ES-I3 (cell line): ENCODE measurements at regions not wholly inside any gene's neighbourhood (a gene's known extent, or its start where the extent isn't known, plus 50 kb on each side); places are given as distances from the start of the nearest gene placed in this dataset.

Experiments used
- H3K36me3 ChIP-seq: 2 replicates; pipeline ENCODE4 v1.6.1; 2013; ENCODE audit warnings: mild to moderate bottlenecking, low read length, control low read depth, moderate library complexity; ENCODE audit not compliant: insufficient read depth
- H3K4me1 ChIP-seq: 2 replicates; pipeline ENCODE4 v1.6.1; 2013; ENCODE audit warnings: mild to moderate bottlenecking, control low read depth, low read length; ENCODE audit not compliant: insufficient read depth
- H3K9ac ChIP-seq: 2 replicates; pipeline ENCODE4 v1.6.1; 2013; ENCODE audit warnings: low read depth, mild to moderate bottlenecking, low read length, moderate library complexity
- H3K9me3 ChIP-seq: 2 replicates; pipeline ENCODE4 v1.6.1; 2013; ENCODE audit warnings: mild to moderate bottlenecking, low read length, moderate library complexity; ENCODE audit not compliant: control insufficient read depth, insufficient read depth

DNA sequence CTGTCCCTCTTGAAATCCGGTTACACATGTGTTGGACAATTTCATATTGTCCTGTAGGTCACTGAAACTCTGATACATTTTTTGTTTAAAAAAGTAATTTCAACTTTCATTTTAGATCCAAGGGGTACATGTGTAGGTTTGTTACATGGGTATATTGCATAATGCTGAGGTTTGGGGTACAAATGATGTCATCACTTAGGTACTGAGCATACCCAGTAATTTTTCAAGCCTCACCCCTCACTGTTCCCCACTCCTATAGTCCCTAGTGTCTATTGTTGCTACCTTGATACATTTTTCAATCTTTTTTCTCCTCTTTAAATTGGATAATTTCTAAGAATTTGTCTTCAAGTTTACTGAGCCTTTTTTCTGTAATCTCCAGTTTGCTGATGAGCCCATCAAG lies 483.0 kb downstream of the DHX35 start:
- Histone ChIP-seq H3K9ac (no peak overlapping the region), H3K9me3 (no peaks in the 10 kb centered on the region), H3K4me1 (no peaks in the 10 kb centered on the region), H3K36me3 (no peaks in the 10 kb centered on the region)

GRCh38 chr20:39433466-39433865 lies 471.3 kb downstream of the DHX35 start:
- Histone ChIP-seq H3K4me1 (no peaks in the 10 kb centered on the region), H3K36me3 (no peaks in the 10 kb centered on the region), H3K9me3 (no peaks in the 10 kb centered on the region), H3K9ac (no peak overlapping the region)

GRCh38 chr20:39431091-39431880 lies 469.1 kb downstream of the DHX35 start:
- Histone ChIP-seq H3K9me3 (no peaks in the 10 kb centered on the region), H3K9ac (no peak overlapping the region), H3K36me3 (no peaks in the 10 kb centered on the region), H3K4me1 (no peaks in the 10 kb centered on the region)

GRCh38 chr20:39429726-39430125 lies 467.6 kb downstream of the DHX35 start:
- Histone ChIP-seq H3K36me3 (no peaks in the 10 kb centered on the region), H3K4me1 (0 out of 2 replicates have a peak, but pooled peaks cover under 1% of the 10 kb centered on the region), H3K9ac (no peak overlapping the region), H3K9me3 (no peaks in the 10 kb centered on the region)

- no peaks in the 10 kb centered on the region for H3K9me3 ChIP-seq
- H3K9ac ChIP-seq = no peak overlapping the region
- H3K36me3 ChIP-seq = no peaks in the 10 kb centered on the region
- 0 out of 2 replicates have a peak, but pooled peaks cover 4% of the 10 kb centered on the region for H3K4me1 ChIP-seq
Measured at GRCh38 chr20:39424962-39425678, 463.0 kb downstream of the DHX35 start.

- H3K36me3 ChIP-seq = no peaks in the 10 kb centered on the region
- no peaks in the 10 kb centered on the region for H3K9me3 ChIP-seq
- no peak overlapping the region for H3K9ac ChIP-seq
- H3K4me1 ChIP-seq = 0 out of 2 replicates have a peak, but pooled peaks cover 4% of the 10 kb centered on the region
Measured at GRCh38 chr20:39421571-39422105, 459.5 kb downstream of the DHX35 start.

- H3K4me1 ChIP-seq = no peaks in the 10 kb centered on the region
- no peaks in the 10 kb centered on the region for H3K9me3 ChIP-seq
- H3K36me3 ChIP-seq = no peaks in the 10 kb centered on the region
- H3K9ac ChIP-seq = no peak overlapping the region
Measured at GRCh38 chr20:39412091-39412490, 449.9 kb downstream of the DHX35 start.

- H3K36me3 ChIP-seq = no peaks in the 10 kb centered on the region
- H3K4me1 ChIP-seq = no peaks in the 10 kb centered on the region
- no peak overlapping the region for H3K9ac ChIP-seq
- no peaks in the 10 kb centered on the region for H3K9me3 ChIP-seq
Measured at GRCh38 chr20:39399463-39399862, 437.3 kb downstream of the DHX35 start.

- Histone ChIP-seq H3K4me1 (no peaks in the 10 kb centered on the region), H3K36me3 (no peaks in the 10 kb centered on the region), H3K9me3 (no peaks in the 10 kb centered on the region), H3K9ac (no peak overlapping the region)
Measured at GRCh38 chr20:39398656-39399055, 436.5 kb downstream of the DHX35 start.

DNA sequence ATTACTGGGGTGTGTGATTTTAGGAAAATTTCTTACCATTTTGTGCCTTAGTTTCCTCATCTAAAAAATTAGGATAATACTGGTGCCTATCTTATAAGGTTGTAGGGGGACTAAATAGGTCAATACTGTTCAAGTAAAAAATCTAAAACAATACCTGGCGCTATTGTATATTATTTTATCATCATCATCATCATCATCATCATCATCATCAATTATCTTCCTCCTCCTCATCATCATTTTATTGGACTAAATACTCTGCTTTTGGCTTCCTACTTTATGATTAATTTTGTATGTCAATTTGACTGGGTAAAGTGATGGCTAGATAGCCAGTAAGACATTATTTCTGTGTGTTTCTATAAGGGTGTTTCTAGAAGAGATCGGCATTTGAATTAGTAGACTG lies 435.5 kb downstream of the DHX35 start:
- H3K36me3 ChIP-seq = no peaks in the 10 kb centered on the region

GRCh38 chr20:39395478-39396291 lies 433.5 kb downstream of the DHX35 start:
- Histone ChIP-seq H3K9ac (no peak overlapping the region), H3K36me3 (no peaks in the 10 kb centered on the region), H3K4me1 (no peaks in the 10 kb centered on the region), H3K9me3 (no peaks in the 10 kb centered on the region)

More for the DNA sequence above, 435.5 kb downstream of the DHX35 start:
- no peaks in the 10 kb centered on the region for H3K4me1 ChIP-seq
- no peaks in the 10 kb centered on the region for H3K9me3 ChIP-seq
- H3K9ac ChIP-seq = no peak overlapping the region

DNA sequence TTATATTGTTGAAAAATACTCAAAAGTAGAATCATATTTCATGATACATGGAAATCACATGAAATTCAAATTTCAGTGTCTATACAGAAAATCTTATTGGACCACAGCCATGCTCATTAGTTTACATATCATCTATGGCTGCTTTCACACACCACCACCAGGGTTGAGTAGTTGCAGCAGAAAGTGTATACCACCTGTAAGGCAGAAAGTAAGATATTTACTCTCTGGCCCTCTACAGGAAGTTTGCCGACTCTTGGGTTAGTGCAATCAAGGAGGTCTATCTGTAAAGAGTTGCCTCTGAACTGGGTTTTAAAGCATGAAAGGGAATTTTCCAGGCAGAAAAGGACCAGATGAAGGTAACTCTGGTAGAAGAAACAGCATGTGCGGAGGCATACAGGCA lies 432.3 kb downstream of the DHX35 start:
- no peaks in the 10 kb centered on the region for H3K9me3 ChIP-seq
- no peaks in the 10 kb centered on the region for H3K4me1 ChIP-seq
- H3K9ac ChIP-seq = no peak overlapping the region
- no peaks in the 10 kb centered on the region for H3K36me3 ChIP-seq

- no peaks in the 10 kb centered on the region for H3K36me3 ChIP-seq
- H3K4me1 ChIP-seq = no peaks in the 10 kb centered on the region
- no peak overlapping the region for H3K9ac ChIP-seq
- no peaks in the 10 kb centered on the region for H3K9me3 ChIP-seq
Measured at GRCh38 chr20:39390186-39390585, 428.0 kb downstream of the DHX35 start.

DNA sequence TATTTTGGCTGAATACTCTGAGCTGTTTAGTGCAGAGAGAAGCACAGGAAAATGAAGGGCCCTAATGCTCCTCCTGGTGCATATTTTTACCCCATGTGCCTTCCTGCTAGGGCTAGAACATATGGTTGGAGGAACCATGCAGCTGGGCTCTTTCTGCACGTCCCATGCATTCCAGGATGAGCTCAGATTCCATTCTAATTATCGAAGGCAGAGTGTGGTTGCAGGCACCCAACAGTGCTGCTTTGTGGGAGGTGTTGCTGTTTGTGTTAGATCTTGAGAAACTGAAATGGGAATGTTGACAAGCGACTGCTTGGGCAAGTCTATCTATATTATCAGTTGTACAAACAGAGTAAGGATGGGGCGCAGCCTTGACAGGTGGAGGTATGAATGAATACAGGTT lies 419.5 kb downstream of the DHX35 start:
- Histone ChIP-seq H3K9ac (no peak overlapping the region), H3K4me1 (no peaks in the 10 kb centered on the region), H3K36me3 (no peaks in the 10 kb centered on the region), H3K9me3 (no peaks in the 10 kb centered on the region)
